ENCODE measurements at regions not wholly inside any gene's neighbourhood (a gene's known extent, or its start where the extent isn't known, plus 50 kb on each side); places are given as distances from the start of the nearest gene placed in this dataset.
"Not testable (repeated sequence)": the region's sequence is repeated elsewhere in the genome, so short reads cannot be mapped to it uniquely, and the experiment has no call there.

DNA sequence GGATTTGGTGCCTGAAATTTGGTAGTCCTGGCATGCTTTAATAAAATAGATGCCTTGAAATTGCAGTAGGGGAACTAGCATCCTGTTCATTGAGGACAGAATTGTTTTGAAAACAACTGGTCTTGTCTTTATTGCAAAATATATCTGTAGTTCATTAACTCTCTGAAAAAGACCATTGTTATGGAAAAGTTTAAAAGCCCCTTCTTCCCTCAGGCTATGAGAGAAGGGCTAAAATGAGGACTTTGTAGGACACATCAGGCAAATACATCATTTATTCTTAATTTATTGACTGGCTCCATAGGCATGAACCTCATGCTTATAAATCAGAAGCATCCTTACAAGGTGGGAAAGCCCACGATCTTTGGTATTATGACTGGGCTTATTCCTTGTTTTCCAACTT is 221.0 kb upstream of the CBLB start:
- H3K4me3 ChIP-seq (ENCODE audit: low read depth, low read length) = no peak overlapping the region
- TF ChIP-seq CTCF (IDR thresholded peaks at IDR 0.05; ENCODE audit: borderline replicate concordance, insufficient read depth, low read depth, low read length) = no peak

GRCh38 chr3:106092792-106093191 is 224.0 kb upstream of the CBLB start:
- no peak for TF ChIP-seq CTCF (IDR thresholded peaks at IDR 0.05; ENCODE audit: borderline replicate concordance, insufficient read depth, low read depth, low read length)
- H3K4me3 ChIP-seq (ENCODE audit: low read depth, low read length) = no peak overlapping the region

GRCh38 chr3:106093616-106094015 is 224.8 kb upstream of the CBLB start:
- no peak for TF ChIP-seq CTCF (IDR thresholded peaks at IDR 0.05; ENCODE audit: borderline replicate concordance, insufficient read depth, low read depth, low read length)
- no peak overlapping the region for H3K4me3 ChIP-seq (ENCODE audit: low read depth, low read length)

DNA sequence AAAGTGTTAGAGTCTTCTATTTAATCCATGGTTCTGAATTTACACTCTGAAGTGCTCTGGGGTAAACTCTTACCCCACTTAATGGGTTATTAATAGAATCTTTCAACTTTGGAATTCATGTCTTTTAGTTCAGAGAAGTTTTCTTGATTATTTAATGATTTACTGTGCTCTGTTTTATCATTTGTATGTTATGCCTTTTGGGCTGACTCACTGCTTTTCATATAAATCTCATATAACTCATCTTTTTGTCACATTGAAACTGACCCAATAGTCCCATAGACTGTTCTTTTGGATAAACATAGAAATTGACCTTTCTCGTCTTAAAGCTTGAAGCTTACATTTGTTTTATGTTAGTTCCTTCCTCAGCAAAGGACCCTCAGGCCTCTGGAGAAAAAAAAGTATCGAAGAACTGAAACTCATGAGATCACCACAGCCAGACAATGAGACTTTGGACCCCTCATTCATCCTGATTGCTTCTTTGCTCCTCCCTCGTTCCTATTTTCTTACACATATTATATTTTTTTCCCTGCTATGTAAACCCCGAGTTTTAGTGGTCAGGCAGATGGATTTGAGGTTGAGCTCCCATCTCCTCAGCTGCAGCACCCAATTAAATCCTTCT is 229.1 kb upstream of the CBLB start:
- no peak overlapping the region for H3K4me3 ChIP-seq (ENCODE audit: low read depth, low read length)
- TF ChIP-seq CTCF (IDR thresholded peaks at IDR 0.05; ENCODE audit: borderline replicate concordance, insufficient read depth, low read depth, low read length) = no peak

- no peak overlapping the region for H3K4me3 ChIP-seq (ENCODE audit: low read depth, low read length)
These were observed 234.6 kb upstream of the CBLB start for GRCh38 chr3:106103383-106103782.

DNA sequence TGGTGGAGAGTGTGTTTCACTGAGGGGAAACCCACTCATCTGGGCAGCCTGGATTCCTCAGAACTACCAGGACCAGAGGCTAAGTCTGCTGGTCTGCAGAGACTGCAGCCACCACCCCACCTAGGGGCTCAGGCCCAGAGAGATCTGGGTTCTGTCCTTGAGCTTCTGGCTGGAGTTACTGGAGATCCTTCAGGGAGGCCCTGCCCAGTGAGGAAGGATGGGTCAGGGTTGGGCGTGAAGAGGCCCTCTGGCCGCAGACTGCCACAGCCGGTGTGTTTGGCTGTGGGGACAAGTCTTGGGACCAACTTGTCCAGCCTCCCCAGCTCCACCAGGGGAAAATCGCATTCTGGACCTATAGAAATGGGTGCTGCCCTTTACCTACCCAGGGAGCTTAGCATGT is 235.3 kb upstream of the CBLB start:
- no peak for TF ChIP-seq CTCF (IDR thresholded peaks at IDR 0.05; ENCODE audit: borderline replicate concordance, insufficient read depth, low read depth, low read length)
- no peak overlapping the region for H3K4me3 ChIP-seq (ENCODE audit: low read depth, low read length)

More at GRCh38 chr3:106103383-106103782, 234.6 kb upstream of the CBLB start:
- TF ChIP-seq CTCF (IDR thresholded peaks at IDR 0.05; ENCODE audit: borderline replicate concordance, insufficient read depth, low read depth, low read length) = no peak

- TF ChIP-seq CTCF (IDR thresholded peaks at IDR 0.05; ENCODE audit: borderline replicate concordance, insufficient read depth, low read depth, low read length) = no peak
These were observed 240.1 kb upstream of the CBLB start for GRCh38 chr3:106108925-106109324.

GRCh38 chr3:106112561-106112960 is 243.7 kb upstream of the CBLB start:
- not testable (repeated sequence) for H3K4me3 ChIP-seq (ENCODE audit: low read depth, low read length)

More at GRCh38 chr3:106108925-106109324, 240.1 kb upstream of the CBLB start:
- H3K4me3 ChIP-seq (ENCODE audit: low read depth, low read length) = no peak overlapping the region
